ENCODE measurements at regions not wholly inside any gene's neighbourhood (a gene's known extent, or its start where the extent isn't known, plus 50 kb on each side); places are given as distances from the start of the nearest gene placed in this dataset.
"Not testable (repeated sequence)": the region's sequence is repeated elsewhere in the genome, so short reads cannot be mapped to it uniquely, and the experiment has no call there.

DNA sequence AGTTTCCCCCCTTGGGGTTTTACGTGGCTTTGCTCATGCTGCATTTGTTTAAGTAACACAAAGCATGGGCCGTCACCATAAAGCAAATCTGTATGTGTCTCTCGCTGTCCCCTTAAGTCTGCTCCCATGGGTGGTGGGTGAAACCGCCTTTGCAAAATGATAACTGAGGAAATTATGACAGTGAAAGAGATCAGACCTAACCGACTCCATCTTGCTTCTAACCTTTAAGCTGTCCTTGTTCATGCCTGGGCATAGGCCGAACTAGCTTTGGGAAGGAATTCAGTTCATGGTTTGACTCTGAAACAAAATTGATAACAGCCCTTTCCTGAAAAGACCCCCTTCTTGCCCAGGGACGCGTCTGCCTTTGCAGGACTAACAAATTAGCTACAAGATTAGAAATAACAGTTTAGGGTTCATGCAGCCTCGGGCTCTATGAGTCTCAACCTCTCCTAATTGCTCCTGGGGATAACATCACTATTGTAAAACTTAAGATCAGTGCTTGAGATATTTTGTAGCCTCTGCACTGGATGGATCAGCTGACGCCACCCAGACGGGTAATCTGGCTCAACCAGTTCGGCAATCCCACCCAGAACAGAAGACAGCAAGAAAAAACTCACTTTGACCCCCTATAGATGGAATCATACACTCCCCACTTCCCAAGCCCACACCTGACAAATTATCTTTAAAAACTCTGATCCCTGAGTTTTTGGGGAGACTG is 623.7 kb downstream of the TYW1 start:
- no peak for DNase-seq (ENCODE audit: low spot score)

DNA sequence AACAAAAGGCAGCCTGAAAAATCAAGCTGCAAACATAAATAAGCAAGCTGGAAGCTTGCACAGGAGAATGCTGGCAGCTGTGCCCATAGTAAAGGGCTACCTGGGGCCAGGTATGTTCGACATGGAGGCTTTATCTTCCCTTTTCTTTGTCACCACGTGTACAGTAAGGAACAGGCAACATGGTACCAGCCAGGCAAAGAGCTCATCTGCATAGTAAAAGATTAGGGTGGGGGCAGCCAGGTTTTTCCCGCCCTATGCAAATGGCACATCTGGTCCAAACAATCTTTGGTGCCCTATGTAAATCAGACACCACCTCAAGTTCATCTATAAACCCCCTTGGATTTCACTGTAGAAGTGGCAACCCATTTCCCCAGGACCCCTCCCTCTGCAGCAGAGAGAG is 625.1 kb downstream of the TYW1 start:
- DNase-seq (ENCODE audit: low spot score): no peak

GRCh38 chr7:67625257-67625737 is 628.7 kb downstream of the TYW1 start:
- DNase-seq (ENCODE audit: low spot score): peak; percentile 12

DNA sequence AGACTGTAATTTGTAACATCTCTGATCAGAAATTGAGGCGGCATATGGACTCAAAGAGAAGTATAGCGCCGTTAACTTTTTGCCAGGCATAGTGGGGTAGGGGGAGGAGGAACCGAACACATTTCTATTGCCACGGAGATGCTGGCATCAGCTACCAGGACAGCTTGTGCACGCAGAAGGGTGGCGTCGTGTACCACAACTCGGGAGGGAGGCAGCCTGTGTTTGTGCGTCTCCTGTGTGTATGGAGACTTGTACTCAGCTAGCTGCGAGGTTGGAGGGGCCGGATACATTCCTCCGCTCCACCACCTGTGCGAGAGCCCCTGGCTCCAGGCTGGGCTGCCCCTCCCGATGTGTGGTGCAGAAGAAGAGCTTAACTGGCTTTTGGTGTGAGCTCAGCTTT is 634.8 kb downstream of the TYW1 start:
- DNase-seq (ENCODE audit: low spot score): no peak

DNA sequence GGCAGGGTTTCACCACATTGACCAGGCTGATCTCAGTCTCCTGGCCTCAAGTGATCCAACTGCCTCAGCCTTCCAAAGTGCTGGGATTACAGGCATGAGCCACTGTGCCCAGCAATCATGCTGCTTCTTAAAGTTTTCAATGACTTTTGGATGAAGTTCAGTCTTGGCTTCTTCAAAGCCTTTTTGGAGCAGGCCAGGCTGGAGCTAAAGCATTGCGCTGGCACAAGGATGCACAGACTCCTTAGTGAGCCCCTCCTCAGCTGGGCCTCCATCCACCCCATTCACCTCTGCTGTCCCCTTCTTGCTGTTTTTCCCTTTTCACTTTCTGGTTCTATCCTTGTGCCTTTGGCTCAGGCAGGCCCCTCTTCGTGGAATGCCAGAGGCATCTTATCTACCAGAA is 638.6 kb downstream of the TYW1 start:
- DNase-seq (ENCODE audit: low spot score): no peak

GRCh38 chr7:67636348-67637022 is 639.9 kb downstream of the TYW1 start:
- DNase-seq (ENCODE audit: low spot score): no peak

DNA sequence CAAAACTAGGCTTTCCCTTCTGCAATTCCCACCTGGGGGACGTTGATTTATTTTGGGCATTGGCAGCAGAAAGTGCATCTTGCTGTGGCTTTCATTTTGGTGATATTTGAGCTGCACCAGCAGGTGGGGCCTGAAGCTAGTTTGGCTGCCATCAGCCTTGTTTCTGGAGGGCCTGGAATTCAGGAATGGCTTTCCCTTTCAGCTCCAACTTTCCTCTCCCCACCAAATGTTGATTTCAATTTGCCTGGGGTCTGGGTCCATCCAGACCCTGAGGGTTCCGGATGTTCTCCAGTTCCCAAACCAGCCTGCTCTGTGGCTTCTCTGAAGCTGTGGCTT is 640.4 kb downstream of the TYW1 start:
- no peak for DNase-seq (ENCODE audit: low spot score)

- not testable (repeated sequence) for DNase-seq (ENCODE audit: low spot score)
Observed at GRCh38 chr7:67642542-67642941, 645.9 kb downstream of the TYW1 start.

GRCh38 chr7:67644151-67644550 is 647.5 kb downstream of the TYW1 start:
- no peak for DNase-seq (ENCODE audit: low spot score)

- no peak for DNase-seq (ENCODE audit: low spot score)
Observed at GRCh38 chr7:67652937-67653336, 656.3 kb downstream of the TYW1 start.

DNA sequence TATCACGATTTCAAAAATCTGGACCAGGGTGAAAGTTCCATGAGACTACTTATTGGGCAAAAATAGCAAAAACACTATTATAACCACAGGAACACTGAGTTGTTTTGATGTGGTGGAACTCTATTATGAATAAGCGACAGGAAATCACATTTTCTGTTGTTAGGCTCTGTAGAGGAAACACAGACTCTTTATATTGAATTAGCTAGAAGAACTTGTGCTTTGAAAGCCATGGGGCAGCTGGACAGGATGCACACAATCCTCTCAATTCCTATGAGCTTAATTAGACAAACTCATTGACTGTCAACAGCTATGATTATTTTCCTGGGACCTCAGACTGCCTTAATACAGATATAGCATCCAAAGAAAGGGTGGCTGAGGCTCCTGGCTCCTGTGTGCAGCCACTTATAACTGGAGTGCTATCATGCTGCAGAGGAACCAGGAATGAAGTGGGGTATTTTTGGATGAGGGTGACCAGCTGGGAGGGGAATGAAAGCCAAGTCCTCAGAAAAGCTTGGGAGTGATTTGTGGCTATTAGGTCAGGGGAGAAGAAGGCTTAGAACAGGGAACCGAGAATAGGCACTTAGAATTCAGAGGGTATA is 657.3 kb downstream of the TYW1 start:
- no peak for DNase-seq (ENCODE audit: low spot score)

DNA sequence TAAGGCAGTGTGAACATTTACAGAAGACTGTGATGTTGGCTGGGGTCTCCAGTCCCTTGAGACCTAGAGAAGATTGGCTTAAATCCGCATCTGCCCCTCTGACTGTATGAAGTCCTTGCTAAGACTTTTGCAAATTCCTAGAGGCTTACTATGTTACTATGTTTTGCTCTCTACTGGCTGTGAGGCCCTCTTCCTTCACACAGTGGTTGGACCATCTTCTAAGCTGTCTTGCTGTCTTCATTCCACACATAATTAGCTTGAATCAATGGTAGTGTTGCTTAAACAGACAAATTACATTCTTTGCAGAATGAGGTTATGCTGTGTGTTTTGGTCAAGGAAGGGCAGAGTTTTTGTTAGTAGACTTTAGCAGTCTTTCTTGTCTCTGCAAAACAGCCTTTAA is 658.0 kb downstream of the TYW1 start:
- DNase-seq (ENCODE audit: low spot score): no peak

DNA sequence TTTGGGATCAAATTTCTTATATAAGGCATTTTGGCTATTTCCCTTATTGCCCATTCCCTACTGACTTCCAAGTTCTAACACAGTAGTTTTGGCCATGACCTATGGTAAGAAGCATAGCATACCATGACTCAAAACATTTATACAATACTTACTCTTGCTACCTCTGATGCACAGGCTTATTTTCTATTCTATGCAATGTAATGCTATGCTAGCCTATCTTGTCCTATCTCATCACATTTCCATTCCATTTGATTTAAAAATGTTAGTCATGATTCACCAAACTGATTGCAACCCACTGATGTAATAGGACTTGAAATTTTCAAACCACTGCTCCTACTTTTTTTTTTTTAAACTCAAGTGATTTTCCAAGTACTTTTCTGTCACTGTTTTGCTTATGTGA is 658.5 kb downstream of the TYW1 start:
- DNase-seq (ENCODE audit: low spot score): no peak

- no peak for DNase-seq (ENCODE audit: low spot score)
Observed at GRCh38 chr7:67659091-67659490, 662.5 kb downstream of the TYW1 start.

DNA sequence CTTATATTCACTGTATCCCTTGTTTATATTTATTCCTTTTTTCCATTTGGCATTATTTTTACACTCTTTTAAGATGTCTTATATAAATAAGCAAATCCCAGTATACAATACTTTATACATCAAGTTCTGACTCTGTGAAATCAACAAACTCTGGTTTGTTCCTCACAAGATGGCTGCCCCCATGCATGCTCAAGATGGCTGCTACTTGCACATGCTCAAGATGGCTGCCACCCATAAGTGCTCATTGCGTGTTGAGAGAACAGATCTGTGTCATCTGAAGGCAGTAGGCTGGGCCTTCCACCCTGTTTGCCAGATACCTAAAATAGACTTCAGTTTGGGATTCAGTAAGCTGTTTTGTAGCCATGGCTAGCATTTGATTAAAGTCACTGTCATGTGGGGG is 666.2 kb downstream of the TYW1 start:
- no peak for DNase-seq (ENCODE audit: low spot score)

DNA sequence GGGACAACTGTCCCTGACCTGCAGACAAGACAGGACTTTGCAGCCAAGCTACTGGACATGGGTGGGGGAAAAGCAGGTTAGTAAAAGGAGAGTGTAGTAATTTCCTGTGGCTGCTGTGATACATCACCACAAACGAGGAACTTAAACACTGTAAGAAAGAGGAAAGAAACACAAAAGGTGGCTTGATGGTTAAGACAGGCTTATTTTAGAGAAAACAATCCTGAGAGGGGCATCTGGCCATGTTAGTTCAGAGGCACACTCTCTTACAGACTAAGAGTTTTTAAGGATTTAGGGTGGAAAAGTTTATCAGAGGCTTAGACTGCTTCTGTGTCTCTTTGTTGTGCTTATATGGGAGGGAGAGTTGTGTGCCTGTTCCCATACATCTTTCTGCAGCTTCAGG is 667.0 kb downstream of the TYW1 start:
- no peak for DNase-seq (ENCODE audit: low spot score)

DNA sequence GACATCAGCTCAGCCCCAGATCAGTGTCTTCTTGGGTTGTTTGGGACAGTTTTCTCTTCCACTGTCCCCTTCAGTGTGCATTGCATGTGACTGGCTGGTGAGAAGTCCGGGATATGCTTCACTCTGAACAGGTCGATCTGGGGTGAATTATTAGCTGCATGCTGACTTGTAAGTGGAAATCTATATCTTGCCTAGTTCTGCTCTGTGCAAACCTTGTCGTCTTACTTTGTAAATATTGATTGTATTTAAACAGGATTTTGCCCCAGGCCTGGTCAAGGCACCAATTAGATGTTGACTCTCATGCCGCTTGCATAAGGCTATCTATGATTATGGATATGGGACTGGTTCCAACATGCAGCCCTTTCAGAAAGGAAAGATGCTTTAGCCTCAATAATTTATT is 669.7 kb downstream of the TYW1 start:
- not testable (repeated sequence) for DNase-seq (ENCODE audit: low spot score)

GRCh38 chr7:67671006-67671548 is 674.4 kb downstream of the TYW1 start:
- no peak for DNase-seq (ENCODE audit: low spot score)

GRCh38 chr7:67673861-67674260 is 677.2 kb downstream of the TYW1 start:
- DNase-seq (ENCODE audit: low spot score): no peak

DNA sequence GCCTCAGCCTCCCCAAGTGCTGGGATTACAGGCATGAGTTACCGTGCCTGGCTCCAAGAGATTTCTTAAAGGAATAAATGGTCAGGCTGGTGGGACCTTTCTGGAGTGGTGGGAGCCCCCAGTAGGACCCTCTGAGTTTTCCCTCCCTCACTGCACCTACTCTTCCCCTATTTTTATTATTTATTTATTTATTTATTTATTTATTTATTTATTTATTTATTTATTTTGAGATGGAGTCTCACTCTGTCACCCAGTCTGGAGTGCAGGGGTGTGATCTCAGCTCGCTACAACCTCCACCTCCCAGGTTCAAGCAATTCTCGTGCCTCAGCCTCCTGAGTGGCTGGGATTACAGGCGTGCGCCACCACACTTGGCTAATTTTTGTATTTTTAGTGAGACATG is 678.2 kb downstream of the TYW1 start:
- not testable (repeated sequence) for DNase-seq (ENCODE audit: low spot score)

- DNase-seq (ENCODE audit: low spot score): no peak
Observed at GRCh38 chr7:67675971-67676370, 679.3 kb downstream of the TYW1 start.

DNA sequence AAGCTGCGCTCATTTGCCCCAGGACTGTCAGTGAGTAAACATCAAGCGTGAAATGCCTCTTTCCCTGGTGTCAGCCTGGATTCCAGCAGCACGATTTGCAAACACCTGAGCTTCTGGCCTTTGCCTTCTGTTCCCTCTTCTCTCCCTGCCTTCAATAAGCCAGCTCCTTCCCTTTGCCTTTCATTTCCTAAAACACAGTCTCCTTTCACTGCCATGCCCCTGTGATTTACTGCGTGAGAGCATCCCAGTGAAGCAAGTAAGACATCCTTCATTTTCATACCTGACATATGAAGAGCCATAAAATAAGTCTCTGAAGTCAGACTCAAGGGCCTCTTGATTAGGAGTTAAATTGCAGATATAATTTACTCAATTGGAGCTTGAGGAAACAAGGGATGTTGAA is 681.8 kb downstream of the TYW1 start:
- no peak for DNase-seq (ENCODE audit: low spot score)

GRCh38 chr7:67683628-67684027 is 687.0 kb downstream of the TYW1 start:
- no peak for DNase-seq (ENCODE audit: low spot score)

All from hematopoietic multipotent progenitor cell treated with erythropoietin and hydrocortisone succinate and interleukin-3 and kit ligand, for 15 days (in vitro differentiated cells).